IPS-NIHi7 (cell line): ENCODE measurements at regions not wholly inside any gene's neighbourhood (a gene's known extent, or its start where the extent isn't known, plus 50 kb on each side); places are given as distances from the start of the nearest gene placed in this dataset.

Experiments used
- DNase-seq: peaks from one replicate; pipeline ENCODE4 v3.0.0; 2012; ENCODE audit warnings: mixed read lengths; ENCODE audit errors: extremely low spot score

- no peak for DNase-seq
Observed at GRCh38 chr2:14336759-14337382, 295.6 kb upstream of the LRATD1 start.

- DNase-seq: no peak
Observed at GRCh38 chr2:14340703-14341102, 291.8 kb upstream of the LRATD1 start.

- no peak for DNase-seq
Observed at GRCh38 chr2:14342313-14342712, 290.2 kb upstream of the LRATD1 start.

GRCh38 chr2:14344355-14344754 lies 288.2 kb upstream of the LRATD1 start:
- no peak for DNase-seq

GRCh38 chr2:14348247-14348646 lies 284.3 kb upstream of the LRATD1 start:
- no peak for DNase-seq

GRCh38 chr2:14350856-14351255 lies 281.7 kb upstream of the LRATD1 start:
- DNase-seq: no peak

GRCh38 chr2:14352067-14352466 lies 280.4 kb upstream of the LRATD1 start:
- no peak for DNase-seq

GRCh38 chr2:14354231-14354630 lies 278.3 kb upstream of the LRATD1 start:
- no peak for DNase-seq

- no peak for DNase-seq
Observed at GRCh38 chr2:14355102-14355501, 277.4 kb upstream of the LRATD1 start.

- DNase-seq: no peak
Observed at GRCh38 chr2:14358339-14358738, 274.2 kb upstream of the LRATD1 start.

GRCh38 chr2:14358774-14359173 lies 273.7 kb upstream of the LRATD1 start:
- DNase-seq: no peak

GRCh38 chr2:14363137-14363536 lies 269.4 kb upstream of the LRATD1 start:
- no peak for DNase-seq

- DNase-seq: no peak
Observed at GRCh38 chr2:14363976-14364375, 268.5 kb upstream of the LRATD1 start.

- no peak for DNase-seq
Observed at GRCh38 chr2:14364471-14364870, 268.0 kb upstream of the LRATD1 start.

- DNase-seq: peak; percentile 11
Observed at GRCh38 chr2:14385043-14385442, 247.5 kb upstream of the LRATD1 start.

GRCh38 chr2:14387332-14387731 lies 245.2 kb upstream of the LRATD1 start:
- no peak for DNase-seq

GRCh38 chr2:14388724-14389123 lies 243.8 kb upstream of the LRATD1 start:
- DNase-seq: no peak

- no peak for DNase-seq
Observed at GRCh38 chr2:14396533-14397083, 235.9 kb upstream of the LRATD1 start.

- no peak for DNase-seq
Observed at GRCh38 chr2:14398641-14399040, 233.9 kb upstream of the LRATD1 start.

GRCh38 chr2:14401873-14402272 lies 230.6 kb upstream of the LRATD1 start:
- DNase-seq: peak; percentile 51

GRCh38 chr2:14408695-14409094 lies 223.8 kb upstream of the LRATD1 start:
- no peak for DNase-seq

GRCh38 chr2:14417551-14417950 lies 215.0 kb upstream of the LRATD1 start:
- DNase-seq: no peak

GRCh38 chr2:14418115-14418514 lies 214.4 kb upstream of the LRATD1 start:
- DNase-seq: no peak

GRCh38 chr2:14420851-14421250 lies 211.7 kb upstream of the LRATD1 start:
- DNase-seq: no peak
